Cardiac fibroblast (primary cell): ENCODE measurements at regions not wholly inside any gene's neighbourhood (a gene's known extent, or its start where the extent isn't known, plus 50 kb on each side); places are given as distances from the start of the nearest gene placed in this dataset.
"Not testable (repeated sequence)": the region's sequence is repeated elsewhere in the genome, so short reads cannot be mapped to it uniquely, and the experiment has no call there.

Source experiments
- DNase-seq, 2 donors: peaks; one replicate each; pipeline versions ENCODE4 v3.0.0 to v3.0.0-alpha.2; 2010; ENCODE audit warnings: low read depth in 2 of 2
- H3K4me3 ChIP-seq, 2 donors: replicated peaks in 1 of 2; 1 replicate in 1 of 2; 2 replicates in 1 of 2; pipeline ENCODE4 v1.5.1; 2011; ENCODE audit warnings: low read depth in 2 of 2, low read length in 2 of 2, mild to moderate bottlenecking in 2 of 2, moderate library complexity in 1 of 2
- CTCF ChIP-seq: IDR thresholded peaks from one replicate; pipeline ENCODE4 v1.5.1; 2011; ENCODE audit warnings: low read depth, mild to moderate bottlenecking, low read length, inconsistent platforms

DNA sequence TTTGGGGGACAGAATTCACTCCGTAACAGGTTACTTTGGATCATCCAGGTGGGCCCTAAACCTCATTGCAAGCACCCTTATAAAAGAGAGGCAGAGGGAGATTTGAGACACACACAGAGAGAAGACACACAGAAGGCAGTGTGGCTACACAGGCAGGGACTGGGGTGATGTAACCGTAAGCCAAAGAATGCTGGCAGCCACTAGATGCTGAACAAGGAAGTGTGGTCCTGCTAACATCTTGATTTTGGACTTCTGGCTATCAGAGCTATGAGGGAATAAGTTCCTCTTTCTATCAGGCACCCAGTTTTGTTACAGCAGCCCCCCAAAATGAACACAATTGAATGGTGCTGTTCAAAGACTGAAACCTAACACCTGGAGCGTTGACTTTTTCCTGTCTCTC lies 191.3 kb upstream of the MYLIP start:
- no peak for TF ChIP-seq CTCF
- no peak for DNase-seq
- H3K4me3 ChIP-seq, result no peak overlapping the region

GRCh38 chr6:15936503-15936902 lies 192.4 kb upstream of the MYLIP start:
- TF ChIP-seq CTCF, result no peak
- H3K4me3 ChIP-seq, result no peak overlapping the region
- DNase-seq, result no peak

- no peak overlapping the region for H3K4me3 ChIP-seq
- DNase-seq, result no peak
- no peak for TF ChIP-seq CTCF
Observed at GRCh38 chr6:15935661-15936060, 193.2 kb upstream of the MYLIP start.

DNA sequence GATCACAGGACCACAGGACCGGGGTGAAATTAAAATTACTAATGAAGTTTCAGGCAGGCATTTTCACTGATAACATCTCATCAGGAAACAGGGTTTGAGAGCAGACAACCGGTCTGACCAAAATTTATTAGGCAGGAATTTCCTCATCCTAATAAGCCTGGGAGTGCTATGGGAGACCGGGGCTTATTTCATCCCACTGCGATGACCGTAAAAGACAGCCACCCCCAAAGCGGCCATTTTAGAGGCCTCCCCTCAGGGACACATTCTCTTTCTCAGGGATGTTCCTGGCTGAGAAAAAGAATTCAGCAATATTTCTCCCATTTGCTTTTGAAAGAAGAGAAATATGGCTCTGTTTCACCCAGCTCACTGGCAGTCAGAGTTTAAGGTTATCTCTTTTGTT lies 197.2 kb upstream of the MYLIP start:
- H3K4me3 ChIP-seq, DNase-seq: not testable (repeated sequence)

DNA sequence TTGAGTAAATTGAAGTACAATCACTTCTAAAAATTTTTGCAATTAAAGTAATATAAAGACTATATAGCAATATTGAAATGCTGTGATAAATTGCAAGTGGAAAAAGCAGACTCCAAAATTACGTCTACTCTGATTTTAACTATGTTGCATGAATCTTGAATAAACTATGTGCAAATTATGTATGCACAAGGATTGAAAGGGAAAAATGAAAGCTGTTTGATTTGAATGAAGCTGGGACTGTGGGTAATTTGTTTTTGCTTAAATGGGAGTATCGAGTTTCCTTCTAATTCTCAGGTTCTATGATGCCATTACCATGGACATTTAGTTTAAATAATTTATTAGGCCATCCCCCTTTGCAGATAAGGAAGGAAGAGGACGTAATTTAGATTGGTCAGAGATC lies 198.7 kb upstream of the MYLIP start:
- H3K4me3 ChIP-seq, result no peak overlapping the region
- DNase-seq, result no peak
- no peak for TF ChIP-seq CTCF

GRCh38 chr6:15929685-15930084 lies 199.2 kb upstream of the MYLIP start:
- no peak for TF ChIP-seq CTCF
- DNase-seq, result peak in 1 of 2 donors; percentile 50
- H3K4me3 ChIP-seq, result no peak overlapping the region

GRCh38 chr6:15927531-15928225 lies 201.2 kb upstream of the MYLIP start:
- H3K4me3 ChIP-seq, result no peak overlapping the region
- no peak for DNase-seq
- TF ChIP-seq CTCF, result no peak
